NCI-H748 treated with DMSO at 0.1 percent for 48 hours (cell line): ENCODE measurements at regions not wholly inside any gene's neighbourhood (a gene's known extent, or its start where the extent isn't known, plus 50 kb on each side); places are given as distances from the start of the nearest gene placed in this dataset.
"Not testable (repeated sequence)": the region's sequence is repeated elsewhere in the genome, so short reads cannot be mapped to it uniquely, and the experiment has no call there.

ENCODE experiments used
- DNase-seq: peaks from one replicate; lab custom pipeline; 2025; lab: John Stamatoyannopoulos, UW

DNA sequence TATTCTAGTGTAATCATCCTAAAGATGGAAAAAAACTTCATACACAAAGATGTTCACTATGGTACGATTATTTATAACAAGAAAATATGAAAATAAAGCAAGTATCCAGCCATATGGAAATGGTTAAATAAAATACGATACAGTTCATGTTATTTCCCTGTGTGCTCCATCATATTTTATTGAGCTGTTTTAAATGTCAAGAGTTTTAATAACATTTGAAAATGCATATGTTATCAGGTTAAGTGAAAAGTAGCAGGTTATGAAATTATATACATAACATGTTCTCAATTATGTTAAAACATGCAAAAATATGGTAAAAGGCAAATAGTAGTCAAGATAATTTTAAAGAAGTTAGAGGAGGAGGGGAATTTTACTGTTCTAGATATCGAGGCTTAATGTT is 192.0 kb downstream of the HNRNPD start:
- no peak for DNase-seq

- DNase-seq: no peak
These were observed 201.6 kb downstream of the HNRNPD start for GRCh38 chr4:82172186-82172585.

- no peak for DNase-seq
These were observed 202.1 kb downstream of the HNRNPD start for GRCh38 chr4:82171531-82172155.

DNA sequence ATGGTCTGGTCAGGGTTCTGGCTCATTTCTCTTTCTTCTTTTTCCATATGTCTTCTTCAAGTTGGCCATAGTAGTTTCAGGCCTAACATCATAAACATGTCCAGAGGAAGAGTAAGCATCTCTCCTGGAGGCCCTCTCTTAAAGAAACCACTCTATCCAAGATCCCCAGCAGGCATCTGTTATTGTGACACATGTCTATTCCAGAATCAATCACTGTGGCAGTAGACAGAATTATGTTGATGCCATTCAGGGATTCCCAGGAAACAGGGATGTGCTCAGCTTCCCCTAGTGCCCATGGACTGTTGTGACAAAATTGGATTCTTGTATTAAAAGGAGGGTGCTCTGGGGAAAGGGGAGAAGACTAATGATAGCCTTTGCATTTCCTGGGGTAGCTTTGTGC is 224.0 kb downstream of the HNRNPD start:
- DNase-seq: no peak

- DNase-seq: no peak
These were observed 227.9 kb downstream of the HNRNPD start for GRCh38 chr4:82145850-82146249.

- no peak for DNase-seq
These were observed 233.4 kb downstream of the HNRNPD start for GRCh38 chr4:82140422-82140821.

- no peak for DNase-seq
These were observed 234.5 kb downstream of the HNRNPD start for GRCh38 chr4:82139287-82139686.

- no peak for DNase-seq
These were observed 235.4 kb downstream of the HNRNPD start for GRCh38 chr4:82138374-82138773.

- DNase-seq: no peak
These were observed 237.5 kb downstream of the HNRNPD start for GRCh38 chr4:82136161-82136801.

- no peak for DNase-seq
These were observed 245.4 kb downstream of the HNRNPD start for GRCh38 chr4:82128355-82128754.

DNA sequence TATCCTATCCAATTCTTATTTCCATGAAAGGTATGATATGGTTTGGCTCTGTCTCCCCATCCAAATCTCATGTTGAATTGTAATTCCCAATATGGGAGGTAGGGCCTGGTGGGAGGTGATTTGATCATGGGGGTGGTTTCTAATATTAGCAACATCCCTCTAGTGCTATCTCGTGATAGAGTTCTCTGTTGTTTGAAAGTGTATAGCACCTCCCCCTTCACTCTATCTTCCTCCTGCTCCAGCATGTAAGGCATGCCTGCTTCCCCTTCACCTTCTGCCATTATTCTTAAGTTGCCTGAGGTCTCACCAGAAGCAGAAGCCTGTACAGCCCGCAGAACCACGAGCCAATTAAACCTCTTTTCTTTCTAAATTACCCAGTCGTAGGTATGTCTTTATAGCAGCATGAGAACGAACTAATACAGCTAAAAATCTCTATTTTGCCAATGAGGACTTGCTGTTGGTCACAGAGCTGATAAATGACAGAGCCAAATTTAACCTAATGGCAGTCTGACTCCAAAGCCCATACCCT is 247.2 kb downstream of the HNRNPD start:
- no peak for DNase-seq

DNA sequence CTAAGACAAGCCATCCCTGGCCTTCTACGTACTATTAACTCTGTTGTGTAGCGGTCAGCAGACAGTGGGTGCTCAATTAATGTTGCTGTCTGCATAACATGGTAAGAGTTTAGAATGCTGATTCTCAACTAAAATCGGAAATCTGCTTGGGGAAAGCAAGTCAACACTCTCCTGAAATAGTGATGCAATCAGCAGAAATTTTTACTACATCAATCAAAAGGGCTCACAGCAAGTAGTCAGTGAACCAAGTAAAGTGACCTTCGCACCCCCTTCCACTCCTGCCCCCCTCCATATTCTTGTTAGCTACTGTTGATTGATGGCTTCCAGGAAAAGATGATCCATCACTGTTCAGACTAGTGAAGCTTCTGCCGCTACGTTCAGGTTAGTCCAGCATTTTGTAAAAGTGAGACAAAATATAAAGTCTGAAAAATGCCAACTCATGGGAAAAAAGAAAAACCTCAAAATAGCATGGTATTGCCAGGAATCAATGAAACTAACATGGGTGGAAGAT is 247.9 kb downstream of the HNRNPD start:
- no peak for DNase-seq

DNA sequence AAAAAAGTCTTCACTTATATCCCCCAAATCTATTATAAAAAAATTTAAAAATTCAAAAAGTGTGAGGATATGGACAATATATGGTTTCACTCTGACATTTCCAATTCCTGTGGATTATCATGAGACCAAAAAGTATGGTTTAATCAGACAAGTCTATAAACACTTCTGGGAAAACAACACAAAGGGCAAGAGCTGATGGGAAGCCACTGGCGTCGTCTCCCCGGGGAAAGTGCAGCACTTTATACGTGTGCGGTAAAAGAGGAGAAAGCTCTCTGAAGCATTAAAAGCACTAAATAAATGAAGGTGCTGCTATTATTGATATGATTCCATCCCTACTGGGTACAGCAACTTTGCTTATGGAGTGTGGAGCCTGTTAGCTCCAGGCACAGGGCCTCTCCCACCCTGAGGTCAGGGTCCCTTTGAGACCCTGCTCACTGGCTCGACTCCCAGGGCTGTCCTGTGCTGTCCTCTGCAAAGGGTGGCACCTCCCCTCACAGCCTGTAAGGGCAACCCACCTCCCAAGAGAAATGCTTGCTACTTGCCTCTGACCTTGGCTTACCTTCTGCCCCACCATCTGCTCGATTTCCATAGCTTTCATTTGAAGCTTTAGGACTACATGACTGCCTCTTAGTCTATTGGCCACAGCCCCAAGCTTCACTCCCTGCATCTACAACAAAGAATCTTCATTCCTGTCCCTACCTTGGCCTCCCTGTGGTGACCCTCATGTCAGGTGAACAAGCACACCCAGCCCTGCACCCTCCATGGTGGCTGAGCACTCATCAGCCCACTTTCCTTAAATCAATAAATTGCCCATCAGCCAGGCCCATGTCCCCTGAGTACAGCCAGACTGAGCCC is 248.6 kb downstream of the HNRNPD start:
- DNase-seq: no peak

DNA sequence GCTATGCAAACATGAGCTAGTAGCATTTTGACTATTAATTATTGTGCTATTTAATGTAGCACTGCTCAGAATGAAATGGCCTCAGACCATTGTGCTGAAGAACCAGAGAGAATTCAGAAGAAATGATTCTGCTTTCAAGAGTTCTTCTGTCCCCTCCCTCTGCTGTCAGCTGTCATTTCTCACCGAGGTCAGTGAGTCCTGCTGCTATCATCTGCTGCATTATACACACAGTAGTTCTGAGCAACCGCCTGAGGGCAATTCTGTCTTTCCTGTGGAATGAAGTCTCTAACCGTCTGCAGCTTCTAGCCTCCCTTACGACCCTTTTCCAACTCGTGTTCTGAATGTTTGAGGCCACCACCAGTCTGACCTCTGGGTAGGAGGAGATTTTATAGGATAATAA is 249.4 kb downstream of the HNRNPD start:
- DNase-seq: no peak

GRCh38 chr4:82123934-82124333 is 249.9 kb downstream of the HNRNPD start:
- no peak for DNase-seq

DNA sequence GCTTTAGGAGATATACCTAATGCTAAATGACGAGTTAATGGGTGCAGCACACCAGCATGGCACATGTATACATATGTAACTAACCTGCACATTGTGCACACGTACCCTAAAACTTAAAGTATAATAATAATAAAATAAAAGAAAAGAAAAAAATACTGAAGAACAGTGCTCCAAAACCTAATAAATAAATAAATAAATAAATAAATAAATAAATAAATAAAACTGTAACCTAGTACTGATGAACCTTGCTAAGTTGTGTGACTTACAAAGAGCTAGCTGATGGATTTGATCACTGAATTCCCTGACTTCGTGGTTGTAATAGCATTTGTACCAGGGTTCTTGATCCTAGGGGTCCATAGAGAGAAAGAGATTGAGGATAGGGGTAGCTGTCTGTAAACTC is 258.6 kb downstream of the HNRNPD start:
- DNase-seq: not testable (repeated sequence)

GRCh38 chr4:82108506-82108905 is 265.3 kb downstream of the HNRNPD start:
- DNase-seq: no peak

DNA sequence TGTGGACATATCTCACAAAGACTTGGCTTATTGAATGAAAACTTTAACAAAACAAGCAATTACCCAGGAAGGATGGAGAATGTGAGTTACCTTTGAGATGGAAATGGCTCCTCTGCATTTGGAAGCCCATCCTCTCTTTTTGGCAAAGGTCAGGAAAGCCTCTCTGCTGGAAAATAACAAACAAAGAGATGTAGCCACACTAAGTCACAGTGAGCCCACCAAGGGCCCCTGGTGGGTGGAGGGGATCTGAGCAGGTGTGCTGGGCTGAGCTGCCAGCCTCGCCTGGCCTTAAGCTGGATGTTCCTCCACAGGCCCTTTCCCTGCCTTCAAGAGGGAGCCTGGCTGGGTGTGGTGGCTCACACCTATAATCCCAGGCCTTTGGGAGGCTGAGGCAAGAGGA is 269.2 kb downstream of the HNRNPD start:
- no peak for DNase-seq

DNA sequence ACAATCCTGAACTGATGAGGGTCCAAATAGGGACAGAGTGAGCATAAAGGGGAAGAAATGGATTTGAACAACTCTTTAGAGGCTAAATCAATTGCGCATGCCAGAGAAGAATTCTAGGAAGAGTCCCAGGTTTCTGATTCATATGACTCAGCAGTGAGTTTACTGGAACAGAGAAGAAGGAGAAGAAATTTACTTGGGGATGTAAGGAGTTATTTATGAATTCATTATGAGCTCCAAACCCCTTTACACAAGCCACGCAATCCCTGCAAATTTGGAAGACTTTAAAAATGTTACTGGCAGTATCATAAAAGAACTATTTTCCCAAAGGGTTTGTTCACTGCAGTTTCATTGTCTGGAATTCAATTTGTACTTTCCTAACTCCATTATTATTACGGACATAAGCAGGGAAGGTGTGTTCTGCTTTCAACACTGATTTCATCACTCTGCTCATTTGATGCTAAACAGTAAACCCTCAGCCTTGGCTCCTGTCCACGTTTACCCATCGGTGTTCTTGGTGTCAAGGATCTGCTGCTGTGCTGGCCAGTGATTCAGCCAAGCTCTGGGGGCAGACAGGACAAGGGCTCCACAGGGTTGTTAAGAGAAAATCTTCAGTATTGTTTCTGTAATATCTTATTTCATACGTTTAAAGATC is 273.7 kb downstream of the HNRNPD start:
- no peak for DNase-seq

- no peak for DNase-seq
These were observed 276.3 kb downstream of the HNRNPD start for GRCh38 chr4:82097504-82097903.

DNA sequence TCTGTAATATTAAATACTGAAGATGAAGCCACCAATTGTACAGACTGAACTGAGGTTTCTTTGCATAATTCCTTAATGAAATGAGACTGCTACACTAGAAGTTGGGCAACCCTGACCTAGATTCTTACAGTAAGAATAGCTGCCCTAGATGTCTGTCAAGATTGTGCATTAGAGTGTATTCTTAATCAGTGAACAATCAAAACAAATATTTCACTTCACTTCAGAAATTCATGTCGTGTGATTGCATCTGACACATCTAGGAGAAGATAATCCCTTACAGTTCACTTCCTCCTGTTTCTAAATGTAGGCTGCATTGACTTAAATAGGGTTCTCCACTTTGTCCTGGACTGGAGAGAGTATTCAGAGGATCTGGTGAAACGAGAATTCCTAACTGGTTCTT is 283.1 kb downstream of the HNRNPD start:
- no peak for DNase-seq

- DNase-seq: no peak
These were observed 289.0 kb downstream of the HNRNPD start for GRCh38 chr4:82084747-82085146.
